NCI-H2107 (cell line): ENCODE measurements at regions not wholly inside any gene's neighbourhood (a gene's known extent, or its start where the extent isn't known, plus 50 kb on each side); places are given as distances from the start of the nearest gene placed in this dataset.
"Not testable (repeated sequence)": the region's sequence is repeated elsewhere in the genome, so short reads cannot be mapped to it uniquely, and the experiment has no call there.

Experiments
- DNase-seq: peaks from one replicate; lab custom pipeline; 2025; lab: John Stamatoyannopoulos, UW

DNA sequence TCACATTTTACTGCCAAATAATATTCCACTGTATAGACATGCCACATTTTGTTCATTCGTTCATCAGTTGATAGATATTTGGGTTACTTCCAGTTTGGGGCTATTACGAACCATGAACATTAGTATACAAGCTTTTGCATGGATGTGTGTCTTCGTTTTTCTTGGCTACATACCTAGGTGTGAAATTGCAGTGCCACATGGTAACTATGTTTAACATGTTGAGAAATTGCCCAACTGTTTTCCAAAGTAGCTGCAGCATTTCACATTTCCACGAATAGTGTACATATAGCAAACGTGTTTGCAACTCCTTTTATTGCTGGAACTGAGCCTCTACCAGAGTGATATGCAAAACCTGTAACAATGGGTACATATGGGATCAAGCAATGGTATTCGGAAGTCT is 221.5 kb downstream of the VEGFC start:
- DNase-seq, result no peak

DNA sequence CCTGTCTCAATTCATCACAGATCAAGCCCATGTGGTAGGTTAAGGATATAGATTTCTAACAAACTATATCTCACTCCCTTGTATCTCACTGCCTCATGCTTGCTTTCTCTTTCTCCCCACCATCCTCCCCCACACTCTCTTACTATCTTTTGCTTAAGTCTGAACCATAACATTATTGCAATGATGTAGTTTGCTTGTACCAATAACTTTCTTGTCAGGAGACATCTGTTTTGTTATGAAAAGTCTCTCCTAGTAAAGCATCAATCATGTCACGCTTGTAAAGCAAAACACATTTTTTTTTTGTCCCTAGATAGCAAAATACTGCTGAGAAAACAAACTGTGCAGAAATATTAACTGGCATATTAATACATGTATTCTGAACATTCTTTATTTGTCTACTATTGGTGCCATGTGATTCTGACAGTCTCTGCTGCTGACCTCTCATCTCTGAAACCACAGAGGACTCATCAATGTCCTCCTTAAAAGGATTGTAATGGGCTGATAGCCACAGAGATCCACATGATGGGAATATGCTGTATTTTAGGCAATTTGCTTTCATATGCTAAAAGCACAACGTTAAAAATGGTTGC is 217.5 kb downstream of the VEGFC start:
- no peak for DNase-seq

GRCh38 chr4:176579226-176579625 is 213.5 kb downstream of the VEGFC start:
- DNase-seq, result no peak

DNA sequence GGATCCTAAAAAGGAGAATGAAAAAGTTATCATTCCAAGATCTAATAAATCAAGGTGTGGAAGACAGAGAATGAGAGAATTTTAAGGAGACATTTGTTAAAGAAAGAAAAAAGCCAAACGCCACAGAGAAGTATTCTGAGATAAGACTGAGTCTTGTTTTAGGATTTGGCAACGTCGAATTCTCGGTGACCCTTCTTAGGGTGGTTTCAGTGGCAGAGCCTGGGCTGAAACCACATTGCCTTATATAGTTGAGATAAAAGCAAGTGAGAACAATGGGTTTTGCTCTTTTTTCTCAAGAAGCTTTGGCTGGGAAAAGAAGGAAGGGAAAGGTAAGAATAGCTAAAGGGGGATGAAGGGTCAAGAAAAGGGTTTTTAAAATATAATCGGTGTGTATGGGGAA is 209.4 kb downstream of the VEGFC start:
- DNase-seq, result no peak

DNA sequence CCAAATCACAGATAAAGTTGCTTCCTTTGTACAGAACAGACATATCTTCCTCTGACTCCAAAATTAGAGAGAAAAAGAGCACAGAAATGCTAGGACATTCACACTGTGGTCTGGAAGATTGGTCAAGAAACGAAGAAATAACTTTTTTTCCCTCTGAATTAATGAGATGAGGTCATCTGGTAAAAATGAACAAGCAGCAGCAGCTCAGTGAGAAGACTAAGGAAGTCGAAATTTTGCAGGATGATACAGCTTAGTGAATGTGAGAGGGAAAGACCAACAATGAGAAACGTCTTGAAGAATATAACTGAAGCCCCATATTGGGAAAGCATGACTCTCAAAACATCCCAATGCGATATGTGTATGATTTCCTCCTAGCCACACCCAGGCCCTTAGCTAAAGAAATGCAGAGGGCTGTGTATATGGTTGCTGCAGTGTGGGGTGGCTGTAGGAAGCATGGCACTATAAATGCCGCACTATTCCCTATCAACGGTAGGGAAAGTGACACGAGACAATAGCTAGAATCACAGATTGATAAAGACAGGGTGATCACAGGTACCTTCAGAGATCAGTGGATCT is 208.6 kb downstream of the VEGFC start:
- DNase-seq, result no peak

DNA sequence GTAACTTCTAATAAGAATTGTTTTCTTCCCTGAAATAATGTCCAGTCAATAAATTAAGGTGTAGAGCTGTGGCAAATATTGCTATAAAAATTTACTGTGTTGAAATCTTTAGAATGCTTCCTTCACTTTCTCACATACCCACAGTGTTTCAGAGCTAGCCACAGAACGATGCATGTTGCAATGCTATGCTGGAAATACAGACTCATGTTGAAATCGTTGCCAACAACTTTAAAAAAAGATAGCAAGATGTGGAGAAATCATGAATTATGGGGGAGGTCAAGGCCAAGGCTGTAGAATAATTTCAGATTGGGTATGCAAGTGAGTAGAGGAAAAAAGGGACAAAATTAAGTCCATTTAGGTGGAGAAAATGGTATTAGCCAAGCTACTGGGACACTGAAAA is 204.8 kb downstream of the VEGFC start:
- no peak for DNase-seq

DNA sequence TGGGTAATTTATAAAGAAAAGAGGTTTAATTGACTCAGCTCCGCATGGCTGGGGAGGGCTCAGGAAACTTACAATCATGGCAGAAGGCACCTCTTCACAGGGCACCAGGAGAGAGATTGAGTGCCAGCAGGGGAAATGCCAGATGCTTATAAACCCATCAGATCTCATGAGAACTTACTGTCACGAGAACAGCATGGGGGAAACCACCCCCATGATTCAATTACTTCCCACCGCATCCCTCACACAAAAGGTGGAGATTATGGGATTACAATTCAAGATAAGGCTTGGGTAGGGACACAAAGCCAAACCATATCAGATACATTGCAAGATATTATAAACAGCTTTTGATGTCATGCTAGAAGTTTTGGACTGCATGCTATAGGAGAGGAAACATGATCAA is 204.3 kb downstream of the VEGFC start:
- no peak for DNase-seq

GRCh38 chr4:176592976-176593670 is 199.6 kb downstream of the VEGFC start:
- DNase-seq, result no peak

- no peak for DNase-seq
Measured at GRCh38 chr4:176593943-176594342, 198.8 kb downstream of the VEGFC start.

- no peak for DNase-seq
Measured at GRCh38 chr4:176595257-176595656, 197.5 kb downstream of the VEGFC start.

DNA sequence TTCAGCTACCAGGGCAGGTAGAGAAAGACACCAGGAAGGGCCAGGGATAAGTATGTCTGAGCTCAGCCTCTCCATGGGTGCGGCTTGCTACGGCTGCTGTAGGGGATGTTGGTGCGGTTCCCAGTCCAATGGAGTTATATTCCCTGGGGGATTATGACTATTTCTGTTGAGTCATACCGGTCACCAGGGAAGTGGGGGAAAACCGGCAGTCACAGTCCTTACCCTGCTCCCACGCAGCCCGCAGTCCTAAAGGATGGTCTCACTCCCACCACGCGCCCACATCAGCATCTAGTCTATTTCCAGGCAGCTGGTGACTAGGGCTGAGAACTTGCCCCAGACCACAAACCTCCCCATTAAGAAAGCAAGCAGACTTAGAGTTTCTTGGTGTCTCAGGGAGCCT is 191.6 kb downstream of the VEGFC start:
- no peak for DNase-seq

DNA sequence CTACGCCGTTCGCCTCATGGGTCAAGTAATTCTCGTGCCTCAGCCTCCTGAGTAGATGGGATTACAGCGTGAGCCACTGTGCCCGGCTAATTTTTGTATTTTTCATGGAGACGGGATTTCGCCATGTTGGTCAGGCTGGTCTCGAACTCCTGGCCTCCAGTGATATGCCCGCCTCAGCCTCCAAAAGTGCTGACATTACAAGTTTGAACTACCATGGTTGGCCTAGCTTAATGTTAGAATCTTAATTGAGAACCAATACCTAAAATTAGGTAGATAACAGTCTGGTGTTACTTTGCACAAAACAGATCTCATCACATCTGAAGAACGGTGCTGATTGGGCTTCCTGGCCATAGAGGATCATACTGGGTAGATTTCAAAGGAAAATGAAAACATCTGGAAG is 184.9 kb downstream of the VEGFC start:
- DNase-seq, result no peak

GRCh38 chr4:176608346-176608745 is 184.4 kb downstream of the VEGFC start:
- DNase-seq, result no peak

DNA sequence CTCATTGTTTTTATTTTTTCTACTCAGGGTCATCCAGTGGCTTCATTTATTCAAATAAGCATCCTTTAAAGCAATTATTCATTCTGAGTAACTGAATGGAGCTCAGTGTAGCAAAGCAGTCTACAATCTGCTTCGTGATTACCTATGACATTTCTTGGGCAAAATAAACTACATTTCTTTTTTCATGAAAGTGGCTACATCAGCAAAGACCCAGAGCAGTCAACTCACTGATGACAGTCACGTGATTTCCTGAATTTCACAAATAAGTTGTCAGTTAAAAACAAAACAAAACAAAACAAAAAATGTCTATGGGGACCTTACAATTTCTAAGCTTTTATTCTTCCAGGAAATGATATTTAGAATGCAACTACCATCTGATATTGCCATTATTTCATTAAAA is 182.1 kb downstream of the VEGFC start:
- DNase-seq, result no peak

- DNase-seq, result no peak
Measured at GRCh38 chr4:176611381-176611780, 181.3 kb downstream of the VEGFC start.

GRCh38 chr4:176611951-176612350 is 180.8 kb downstream of the VEGFC start:
- no peak for DNase-seq

GRCh38 chr4:176614793-176615192 is 177.9 kb downstream of the VEGFC start:
- no peak for DNase-seq

DNA sequence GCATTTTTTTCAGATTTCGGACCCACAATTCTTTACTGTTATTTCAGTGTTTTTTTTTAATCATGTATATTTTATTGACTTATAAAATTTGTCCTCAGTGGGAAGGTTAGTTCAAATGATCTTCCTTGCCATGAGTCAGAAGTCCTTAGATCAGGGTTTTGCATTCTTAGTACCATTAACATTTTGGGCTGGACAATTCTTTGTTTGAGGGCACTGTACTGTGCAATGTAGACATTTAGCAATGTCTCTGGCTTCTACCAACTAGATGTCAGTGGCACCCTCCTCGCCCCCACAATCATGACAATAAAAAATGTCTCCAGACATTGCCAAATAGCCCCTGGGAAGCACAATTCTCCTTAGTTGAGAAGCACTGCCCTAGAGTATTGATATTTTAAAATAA is 176.6 kb downstream of the VEGFC start:
- no peak for DNase-seq

GRCh38 chr4:176618138-176618537 is 174.6 kb downstream of the VEGFC start:
- DNase-seq, result no peak

GRCh38 chr4:176619430-176619829 is 173.3 kb downstream of the VEGFC start:
- no peak for DNase-seq

- DNase-seq, result no peak
Measured at GRCh38 chr4:176622251-176622948, 170.3 kb downstream of the VEGFC start.

DNA sequence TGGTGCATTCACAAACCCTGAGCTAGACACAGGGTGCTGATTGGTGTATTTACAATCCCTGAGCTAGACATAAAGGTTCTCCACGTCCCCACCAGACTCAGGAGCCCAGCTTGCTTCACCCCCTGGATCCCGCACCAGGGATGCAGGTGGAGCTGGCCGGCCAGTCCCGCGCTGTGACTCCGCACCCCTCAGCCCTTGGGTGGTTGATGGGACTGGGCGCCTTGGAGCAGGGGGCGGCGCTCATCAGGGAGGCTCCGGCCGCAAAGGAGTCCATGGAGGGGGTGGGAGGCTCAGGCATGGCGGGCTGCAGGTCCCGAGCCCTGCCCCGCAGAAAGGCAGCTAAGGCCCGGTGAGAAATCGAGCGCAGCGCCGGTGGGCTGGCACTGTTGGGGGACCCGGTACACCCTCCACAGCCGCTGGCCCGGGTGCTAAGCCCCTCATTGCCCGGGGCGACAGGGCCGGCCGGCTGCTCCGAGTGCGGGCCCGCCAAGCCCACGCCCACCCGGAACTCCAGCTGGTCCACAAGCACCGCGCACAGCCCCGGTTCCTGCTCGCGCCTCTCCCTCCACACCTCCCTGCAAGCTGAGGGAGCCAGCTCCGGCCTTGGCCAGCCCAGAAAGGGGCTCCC is 167.6 kb downstream of the VEGFC start:
- not testable (repeated sequence) for DNase-seq

DNA sequence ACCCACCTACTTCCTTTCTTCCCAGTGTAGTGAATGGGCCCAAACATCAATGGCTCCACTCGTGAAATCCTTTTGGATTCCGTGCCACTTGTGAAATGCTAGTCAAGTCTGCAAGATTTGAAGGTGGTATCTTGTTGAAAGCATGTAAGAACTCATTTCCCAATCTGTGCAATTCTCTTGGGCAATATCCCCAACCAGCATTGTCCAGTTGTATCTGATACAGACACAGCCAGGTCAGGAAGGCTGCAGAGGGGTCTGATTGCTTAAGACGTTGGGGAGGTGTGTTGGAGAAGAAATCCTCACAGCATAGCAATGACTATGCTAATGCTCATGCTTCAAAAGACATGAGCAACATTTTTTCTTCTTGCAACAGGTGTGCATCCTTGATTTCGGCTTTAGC is 164.8 kb downstream of the VEGFC start:
- no peak for DNase-seq
